ENCODE measurements at regions not wholly inside any gene's neighbourhood (a gene's known extent, or its start where the extent isn't known, plus 50 kb on each side); places are given as distances from the start of the nearest gene placed in this dataset.

DNA sequence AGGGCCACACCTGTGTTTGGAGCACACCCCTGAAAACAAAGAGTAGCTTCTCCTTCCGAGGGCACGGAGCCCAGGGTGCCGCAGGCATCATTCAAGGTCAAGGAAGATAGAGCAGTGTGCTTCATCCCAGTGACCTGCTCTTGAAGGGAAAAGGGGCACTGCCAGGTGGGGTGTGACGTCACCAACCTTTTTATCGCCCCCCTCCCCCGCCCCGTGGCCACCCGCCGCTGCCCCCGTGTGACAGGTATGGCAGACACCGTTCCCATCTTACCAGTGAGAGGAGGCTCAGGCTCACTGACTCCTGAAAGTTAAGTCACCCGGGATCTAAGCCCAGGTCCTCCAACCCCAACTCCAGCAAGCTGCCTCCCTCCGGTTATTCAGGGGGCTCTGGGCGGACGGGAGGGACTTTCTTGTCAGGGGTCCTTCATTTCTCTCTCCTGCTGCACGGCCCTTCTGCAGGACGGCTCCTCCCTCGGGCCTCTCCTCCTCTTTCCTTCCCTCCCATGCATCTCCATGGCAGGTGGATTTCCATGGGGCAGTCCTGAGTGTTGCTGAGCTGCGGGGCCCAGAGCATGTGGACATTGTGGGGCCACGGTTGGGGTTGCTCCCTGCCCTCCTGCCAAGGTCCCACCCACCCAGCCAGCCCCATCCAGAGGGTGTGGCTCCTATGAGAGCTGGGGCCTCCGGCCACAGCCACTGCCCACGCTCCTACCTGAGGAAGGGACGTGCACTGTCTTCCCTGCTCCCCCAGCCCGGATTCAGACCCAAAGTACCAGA lies 114.1 kb upstream of the HDAC4 start:
- TF ChIP-seq FOXP2 (optimal IDR thresholded peaks at IDR 0.05; ENCODE audit: borderline replicate concordance, extremely low read depth, extremely low read length, insufficient read depth) (no peak), SIN3A (IDR thresholded peaks at IDR 0.05; ENCODE audit: borderline replicate concordance, insufficient read depth, low read length) (no peak), TAF1 (IDR thresholded peaks at IDR 0.05; ENCODE audit: borderline replicate concordance, insufficient read depth, low read length) (no peak), POLR2AphosphoS5 (IDR thresholded peaks at IDR 0.05; ENCODE audit: low read depth, low read length) (no peak)
- TF ChIP-seq, protein P1, sequence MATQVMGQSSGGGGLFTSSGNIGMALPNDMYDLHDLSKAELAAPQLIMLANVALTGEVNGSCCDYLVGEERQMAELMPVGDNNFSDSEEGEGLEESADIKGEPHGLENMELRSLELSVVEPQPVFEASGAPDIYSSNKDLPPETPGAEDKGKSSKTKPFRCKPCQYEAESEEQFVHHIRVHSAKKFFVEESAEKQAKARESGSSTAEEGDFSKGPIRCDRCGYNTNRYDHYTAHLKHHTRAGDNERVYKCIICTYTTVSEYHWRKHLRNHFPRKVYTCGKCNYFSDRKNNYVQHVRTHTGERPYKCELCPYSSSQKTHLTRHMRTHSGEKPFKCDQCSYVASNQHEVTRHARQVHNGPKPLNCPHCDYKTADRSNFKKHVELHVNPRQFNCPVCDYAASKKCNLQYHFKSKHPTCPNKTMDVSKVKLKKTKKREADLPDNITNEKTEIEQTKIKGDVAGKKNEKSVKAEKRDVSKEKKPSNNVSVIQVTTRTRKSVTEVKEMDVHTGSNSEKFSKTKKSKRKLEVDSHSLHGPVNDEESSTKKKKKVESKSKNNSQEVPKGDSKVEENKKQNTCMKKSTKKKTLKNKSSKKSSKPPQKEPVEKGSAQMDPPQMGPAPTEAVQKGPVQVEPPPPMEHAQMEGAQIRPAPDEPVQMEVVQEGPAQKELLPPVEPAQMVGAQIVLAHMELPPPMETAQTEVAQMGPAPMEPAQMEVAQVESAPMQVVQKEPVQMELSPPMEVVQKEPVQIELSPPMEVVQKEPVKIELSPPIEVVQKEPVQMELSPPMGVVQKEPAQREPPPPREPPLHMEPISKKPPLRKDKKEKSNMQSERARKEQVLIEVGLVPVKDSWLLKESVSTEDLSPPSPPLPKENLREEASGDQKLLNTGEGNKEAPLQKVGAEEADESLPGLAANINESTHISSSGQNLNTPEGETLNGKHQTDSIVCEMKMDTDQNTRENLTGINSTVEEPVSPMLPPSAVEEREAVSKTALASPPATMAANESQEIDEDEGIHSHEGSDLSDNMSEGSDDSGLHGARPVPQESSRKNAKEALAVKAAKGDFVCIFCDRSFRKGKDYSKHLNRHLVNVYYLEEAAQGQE (IDR thresholded peaks at IDR 0.05; ENCODE audit: insufficient read depth in 1 of 2, low read depth in 2 of 2, low read length in 2 of 2): no peak

DNA sequence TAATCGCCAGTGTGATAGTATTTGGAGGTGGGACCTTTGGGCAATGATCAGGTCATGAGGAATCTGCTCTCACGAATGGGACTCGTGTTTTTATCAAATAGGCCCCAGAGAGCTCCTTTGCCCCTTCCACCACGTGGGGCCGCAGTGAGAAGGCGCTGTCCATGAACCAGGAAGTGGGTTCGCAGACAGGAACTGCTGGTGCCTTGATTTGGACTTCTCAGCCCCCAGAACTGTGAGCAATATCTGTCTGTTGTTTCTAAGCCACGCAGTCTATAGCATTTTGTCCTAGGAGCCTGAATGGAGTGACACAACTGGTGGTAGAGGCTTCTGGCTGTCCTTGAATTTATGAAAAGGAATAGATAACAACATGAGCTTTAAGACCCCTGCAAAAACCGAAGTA lies 111.2 kb upstream of the HDAC4 start:
- TF ChIP-seq TAF1 (IDR thresholded peaks at IDR 0.05; ENCODE audit: borderline replicate concordance, insufficient read depth, low read length): no peak
- TF ChIP-seq POLR2AphosphoS5 (IDR thresholded peaks at IDR 0.05; ENCODE audit: low read depth, low read length): no peak
- no peak for TF ChIP-seq SIN3A (IDR thresholded peaks at IDR 0.05; ENCODE audit: borderline replicate concordance, insufficient read depth, low read length)
- TF ChIP-seq, protein P1 (IDR thresholded peaks at IDR 0.05; ENCODE audit: insufficient read depth in 1 of 2, low read depth in 2 of 2, low read length in 2 of 2): no peak

- TF ChIP-seq SIN3A (IDR thresholded peaks at IDR 0.05; ENCODE audit: borderline replicate concordance, insufficient read depth, low read length) (no peak), TAF1 (IDR thresholded peaks at IDR 0.05; ENCODE audit: borderline replicate concordance, insufficient read depth, low read length) (no peak), FOXP2 (optimal IDR thresholded peaks at IDR 0.05; ENCODE audit: borderline replicate concordance, extremely low read depth, extremely low read length, insufficient read depth) (no peak), POLR2AphosphoS5 (IDR thresholded peaks at IDR 0.05; ENCODE audit: low read depth, low read length) (no peak)
- TF ChIP-seq, protein P1 (IDR thresholded peaks at IDR 0.05; ENCODE audit: insufficient read depth in 1 of 2, low read depth in 2 of 2, low read length in 2 of 2): no peak
These were observed 108.7 kb upstream of the HDAC4 start for GRCh38 chr2:239509373-239510143.

DNA sequence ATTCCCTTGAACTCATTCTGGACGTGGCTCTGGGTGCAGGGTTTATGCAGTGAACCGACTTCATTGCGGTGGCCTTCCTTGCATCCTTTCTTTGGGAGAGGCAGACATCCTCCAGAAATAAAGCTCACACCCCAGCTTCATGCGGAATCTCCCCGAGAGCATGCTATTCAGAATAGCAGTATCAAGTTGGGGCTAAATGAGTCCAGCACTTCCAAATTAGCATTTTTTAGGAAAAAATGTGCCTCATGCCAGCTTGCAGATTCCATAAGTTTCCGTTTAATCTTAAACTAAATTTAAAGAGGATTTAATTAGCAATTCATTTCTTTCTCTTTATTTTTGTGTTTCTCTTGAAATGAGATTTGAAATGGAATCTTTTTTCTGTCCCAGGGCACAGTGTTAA lies 107.4 kb upstream of the HDAC4 start:
- TF ChIP-seq SIN3A (IDR thresholded peaks at IDR 0.05; ENCODE audit: borderline replicate concordance, insufficient read depth, low read length) (no peak), POLR2AphosphoS5 (IDR thresholded peaks at IDR 0.05; ENCODE audit: low read depth, low read length) (no peak), FOXP2 (optimal IDR thresholded peaks at IDR 0.05; ENCODE audit: borderline replicate concordance, extremely low read depth, extremely low read length, insufficient read depth) (no peak), TAF1 (IDR thresholded peaks at IDR 0.05; ENCODE audit: borderline replicate concordance, insufficient read depth, low read length) (no peak)
- TF ChIP-seq, protein P1 (IDR thresholded peaks at IDR 0.05; ENCODE audit: insufficient read depth in 1 of 2, low read depth in 2 of 2, low read length in 2 of 2): no peak
